Esophagus squamous epithelium (tissue), 5 donors: ENCODE measurements at regions not wholly inside any gene's neighbourhood (a gene's known extent, or its start where the extent isn't known, plus 50 kb on each side); places are given as distances from the start of the nearest gene placed in this dataset.
"Not testable (repeated sequence)": the region's sequence is repeated elsewhere in the genome, so short reads cannot be mapped to it uniquely, and the experiment has no call there.

Experiments
- DNase-seq: peaks from one replicate; lab custom pipeline; 2025; lab: John Stamatoyannopoulos, UW
- H3K27ac ChIP-seq, 4 donors: fragments of 200-600 bp; sonication (generic); one replicate each; pipeline ENCODE4 v1.5.1; 2016 to 2019; ENCODE audit warnings: mild to moderate bottlenecking in 1 of 4
- H3K27me3 ChIP-seq, 4 donors: fragments of 200-600 bp; sonication (generic); 1 replicate in 3 of 4; 2 replicates in 1 of 4; pipeline versions ENCODE4 v1.5.1 to v1.6.0; 2017 to 2021; ENCODE audit warnings: antibody characterized with exemption in 1 of 4
- H3K36me3 ChIP-seq, 3 donors: fragments of 200-600 bp; sonication (generic); one replicate each; pipeline ENCODE4 v1.5.1; 2016 to 2019
- H3K4me1 ChIP-seq, 3 donors: fragments of 200-600 bp; sonication (generic); one replicate each; pipeline ENCODE4 v1.5.1; 2017 to 2019
- H3K4me3 ChIP-seq, 4 donors: fragments of 200-600 bp; sonication (generic); 1 replicate in 3 of 4; 2 replicates in 1 of 4; pipeline ENCODE4 v1.5.1; 2016 to 2019; ENCODE audit warnings: mild to moderate bottlenecking in 2 of 4, moderate library complexity in 1 of 4
- H3K9me3 ChIP-seq, 3 donors: fragments of 200-600 bp; sonication (generic); one replicate each; pipeline ENCODE4 v1.5.1; 2016 to 2019
- CTCF ChIP-seq, 6 experiments: fragments of 450-650 bp in 4 of 6; fragments of 200-600 bp in 2 of 6; sonication (generic) in 2 of 6; IDR thresholded peaks; one replicate each; pipeline ENCODE4 v1.5.1; 2016 to 2019; ENCODE audit warnings: antibody characterized with exemption in 6 of 6, mild to moderate bottlenecking in 4 of 6, moderate library complexity in 4 of 6
- POLR2A ChIP-seq, 4 donors: fragments of 450-650 bp; IDR thresholded peaks; one replicate each; pipeline ENCODE4 v1.6.1; 2017; ENCODE audit warnings: antibody characterized with exemption in 4 of 4, mild to moderate bottlenecking in 4 of 4, moderate library complexity in 3 of 4
- WGBS, 2 donors: methylation state at CpG; one replicate each; pipeline ENCODE4 v1.1.5; 2018; 5-methylcytosine and 5-hydroxymethylcytosine counted together
- intact Hi-C: fragments of 100-400 bp; cut with DNase I; formaldehyde crosslinking; loops from one replicate; pipeline ENCODE4 v1.15.0; 2022
- donor health status: DM: yes; HTN: yes; CAD: no.

GRCh38 chr1:2957329-2957728, 63.9 kb upstream of the ACTRT2 start:
- no peaks in the 10 kb centered on the region for H3K36me3 ChIP-seq
- intact Hi-C loops: no loop called here
- peaks cover 0 to 41% (median 0%) of the 10 kb centered on the region in 3 donors for H3K9me3 ChIP-seq

GRCh38 chr1:2959881-2960280, 61.4 kb upstream of the ACTRT2 start:
- peaks cover 0 to 24% (median 0%) of the 10 kb centered on the region in 4 donors for H3K27me3 ChIP-seq
- 72 to 90% methylated on average over 2 to 7 of the region's 21 CpGs for WGBS, 2 donors
- intact Hi-C loops: not testable (repeated sequence)

More at GRCh38 chr1:2957329-2957728, 63.9 kb upstream of the ACTRT2 start:
- Histone ChIP-seq H3K4me1 (no peaks in the 10 kb centered on the region), H3K27ac (no peak overlapping the region), H3K4me3 (no peak overlapping the region), H3K27me3 (peaks cover 0 to 23% (median 0%) of the 10 kb centered on the region in 4 donors)
- TF ChIP-seq POLR2A (IDR thresholded peaks at IDR 0.05) (no peak), CTCF (IDR thresholded peaks at IDR 0.05) (no peak)
- no peak for DNase-seq

GRCh38 chr1:2961081-2961480, 60.2 kb upstream of the ACTRT2 start:
- 79% methylated on average over 7 of the region's 7 CpGs; no CpG with 5 or more reads in 1 of the 2 donors for WGBS, 2 donors
- H3K4me1 ChIP-seq: no peaks in the 10 kb centered on the region
- DNase-seq: no peak

More at GRCh38 chr1:2959881-2960280, 61.4 kb upstream of the ACTRT2 start:
- not testable (repeated sequence) for H3K36me3 ChIP-seq, H3K4me1 ChIP-seq, H3K4me3 ChIP-seq, DNase-seq, H3K27ac ChIP-seq
- H3K9me3 ChIP-seq: peaks cover 0 to 30% (median 0%) of the 10 kb centered on the region in 3 donors

GRCh38 chr1:2961661-2962060, 59.6 kb upstream of the ACTRT2 start:
- H3K4me1 ChIP-seq: no peaks in the 10 kb centered on the region
- H3K36me3 ChIP-seq: no peaks in the 10 kb centered on the region
- no peak overlapping the region for H3K27ac ChIP-seq
- peaks cover 0 to 38% (median 0%) of the 10 kb centered on the region in 4 donors for H3K27me3 ChIP-seq
- H3K9me3 ChIP-seq: peaks cover 0 to 17% (median 0%) of the 10 kb centered on the region in 3 donors
- H3K4me3 ChIP-seq: no peak overlapping the region
- no peak for DNase-seq
- intact Hi-C loops: no loop called here
- TF ChIP-seq POLR2A (IDR thresholded peaks at IDR 0.05) (no peak), CTCF (IDR thresholded peaks at IDR 0.05) (no peak)
- WGBS, 2 donors: 78 to 85% methylated on average over 10 to 14 of the region's 14 CpGs

More at GRCh38 chr1:2961081-2961480, 60.2 kb upstream of the ACTRT2 start:
- H3K9me3 ChIP-seq: peaks cover 0 to 21% (median 0%) of the 10 kb centered on the region in 3 donors
- H3K4me3 ChIP-seq: no peak overlapping the region
- H3K36me3 ChIP-seq: no peaks in the 10 kb centered on the region
- TF ChIP-seq CTCF (IDR thresholded peaks at IDR 0.05) (no peak), POLR2A (IDR thresholded peaks at IDR 0.05) (no peak)
- intact Hi-C loops: no loop called here
- H3K27me3 ChIP-seq: peaks cover 0 to 32% (median 0%) of the 10 kb centered on the region in 4 donors
- no peak overlapping the region for H3K27ac ChIP-seq

GRCh38 chr1:2962061-2962460, 59.2 kb upstream of the ACTRT2 start:
- Histone ChIP-seq H3K9me3 (peaks cover 0 to 13% (median 0%) of the 10 kb centered on the region in 3 donors), H3K4me1 (no peaks in the 10 kb centered on the region), H3K4me3 (no peak overlapping the region), H3K27ac (no peak overlapping the region), H3K36me3 (no peaks in the 10 kb centered on the region), H3K27me3 (peaks cover 0 to 42% (median 0%) of the 10 kb centered on the region in 4 donors)
- 33 to 50% methylated on average over 1 to 2 of the region's 11 CpGs for WGBS, 2 donors
- intact Hi-C loops: no loop called here
- no peak for DNase-seq
- TF ChIP-seq POLR2A (IDR thresholded peaks at IDR 0.05) (no peak), CTCF (IDR thresholded peaks at IDR 0.05) (no peak)
